GM12878 (cell line): ENCODE measurements at regions not wholly inside any gene's neighbourhood (a gene's known extent, or its start where the extent isn't known, plus 50 kb on each side); places are given as distances from the start of the nearest gene placed in this dataset.

Experiments used
- ATAC-seq: fragments of 200-7000 bp; cut with Tn5 transposase; 3 replicates; pipeline ENCODE4 v1.9.1; 2020; ENCODE audit warnings: mild to moderate bottlenecking, moderate library complexity
- BruUV-seq: library from RNA; stranded (reverse); fragments of 400-500 nt; replicated peaks from 2 replicates; lab custom pipeline; 2021; lab: Mats Ljungman, UMichigan
- CTCF ChIA-PET: fragments of 300-600 bp; sonication (Branson Sonifier 250); formaldehyde crosslinking; extraction: SDS; loops from one replicate; lab custom pipeline; 2021; ENCODE audit warnings: inconsistent platforms; lab: Yijun Ruan, JAX
- POLR2A ChIA-PET: fragments of 350-600 bp; formaldehyde crosslinking; extraction: SDS; loops from one replicate; lab custom pipeline; 2021; ENCODE audit warnings: inconsistent platforms; lab: Charles Lee
- RAD21 ChIA-PET: fragments of 300-600 bp; sonication (Branson Sonifier 250); formaldehyde crosslinking; loops from one replicate; lab custom pipeline; 2023; ENCODE audit warnings: antibody characterized with exemption; ENCODE audit not compliant: unreplicated experiment; lab: Charles Lee
- SMC1A ChIA-PET: fragments of 300-600 bp; sonication (Branson Sonifier 250); formaldehyde crosslinking; loops from one replicate; lab custom pipeline; 2023; ENCODE audit not compliant: unreplicated experiment, uncharacterized antibody; lab: Charles Lee
- DNase-seq: peaks from one replicate; pipeline ENCODE4 v3.0.0-alpha.2; 2011; ENCODE audit warnings: low read depth, low spot score
- FAIRE-seq: peaks from 3 replicates; lab custom pipeline; 2011; peaks lifted over from hg19 to GRCh38; lab: Jason Lieb, UNC
- H2AFZ ChIP-seq: 2 replicates; pipeline ENCODE4 v1.6.0; 2011; ENCODE audit warnings: low read depth, low read length, control low read depth; ENCODE audit not compliant: control insufficient read depth
- H3K27ac ChIP-seq: 2 replicates; pipeline ENCODE4 v1.5.1; 2011; ENCODE audit warnings: control low read depth; ENCODE audit not compliant: control insufficient read depth, insufficient read depth
- H3K27me3 ChIP-seq, 2 experiments: replicated peaks in 1 of 2; 2 replicates each; pipeline versions ENCODE4 v1.6.0 to v1.6.1; 2011; ENCODE audit warnings: low read length in 1 of 2; ENCODE audit not compliant: control insufficient read depth in 2 of 2, insufficient read depth in 2 of 2
- H3K36me3 ChIP-seq, 2 experiments: 2 replicates each; pipeline ENCODE4 v1.5.1; 2011; ENCODE audit warnings: low read length in 1 of 2; ENCODE audit not compliant: control insufficient read depth in 2 of 2, insufficient read depth in 2 of 2
- H3K4me1 ChIP-seq: 2 replicates; pipeline ENCODE4 v1.6.1; 2011; ENCODE audit warnings: mild to moderate bottlenecking, low read length, moderate library complexity, mixed read lengths; ENCODE audit not compliant: control insufficient read depth, insufficient read depth
- H3K4me2 ChIP-seq: 2 replicates; pipeline ENCODE4 v1.6.0; 2011; ENCODE audit warnings: control low read depth; ENCODE audit not compliant: control insufficient read depth, insufficient read depth
- H3K4me3 ChIP-seq: fragments of 200-600 bp; sonication (generic); 2 replicates; pipeline ENCODE4 v1.5.1; 2016
- H3K79me2 ChIP-seq: 2 replicates; pipeline ENCODE4 v1.6.0; 2011; ENCODE audit warnings: low read length; ENCODE audit not compliant: control insufficient read depth, insufficient read depth
- H3K9ac ChIP-seq: 2 replicates; pipeline ENCODE4 v1.8.0; 2011; ENCODE audit warnings: low read length, control low read depth, mixed read lengths; ENCODE audit not compliant: control insufficient read depth, insufficient read depth
- H3K9me3 ChIP-seq: replicated peaks from 3 replicates; pipeline ENCODE4 v1.5.1; 2011; ENCODE audit warnings: mild to moderate bottlenecking, low read length; ENCODE audit not compliant: control insufficient read depth, insufficient read depth
- H4K20me1 ChIP-seq: 2 replicates; pipeline ENCODE4 v1.6.0; 2011; ENCODE audit not compliant: control insufficient read depth, insufficient read depth
- FOXK2 ChIP-seq: fragments of 450-650 bp; IDR thresholded peaks from 2 replicates; pipeline ENCODE4 v1.6.1; 2017; ENCODE audit warnings: mild to moderate bottlenecking, moderate library complexity
- GABPA ChIP-seq: IDR thresholded peaks from 2 replicates; pipeline ENCODE4 v1.6.1; 2014; ENCODE audit warnings: antibody characterized with exemption, low read depth, mild to moderate bottlenecking, inconsistent platforms
- NR2C2 ChIP-seq: IDR thresholded peaks from 2 replicates; pipeline ENCODE4 v1.6.1; 2011; ENCODE audit warnings: borderline replicate concordance, low read depth; ENCODE audit not compliant: control insufficient read depth, insufficient read length
- PML ChIP-seq: IDR thresholded peaks from 2 replicates; pipeline ENCODE4 v1.6.1; 2012; ENCODE audit warnings: low read length, inconsistent platforms
- YY1 ChIP-seq: IDR thresholded peaks from 2 replicates; pipeline ENCODE4 v1.6.1; 2011; ENCODE audit warnings: low read depth, mild to moderate bottlenecking, low read length
- ZBED1 ChIP-seq: IDR thresholded peaks from 2 replicates; pipeline ENCODE4 v1.6.1; 2016; ENCODE audit warnings: borderline replicate concordance
- WGBS: methylation state at CpG from one replicate; pipeline ENCODE4 v1.1.6; 2016; ENCODE audit warnings: low lambda C conversion rate; ENCODE audit not compliant: insufficient replicate concordance, insufficient coverage; ENCODE audit errors: missing lambda C conversion rate; 5-methylcytosine and 5-hydroxymethylcytosine counted together
- in situ Hi-C: fragments of 300-500 bp; cut with MboI; formaldehyde crosslinking; loops from 9 replicates; pipeline ENCODE4 v1.14.3; 2018; ENCODE audit warnings: mixed read lengths
- intact Hi-C: fragments of 100-400 bp; cut with micrococcal nuclease; formaldehyde crosslinking; loops from one replicate; pipeline ENCODE4 v1.14.2; 2022; ENCODE audit not compliant: unreplicated experiment
- TF ChIP-seq, protein P1 (sequence below): IDR thresholded peaks from 2 replicates; pipeline ENCODE4 v1.6.1; 2012; ENCODE audit warnings: low read depth, low read length, improper control_type of control experiment
- TF ChIP-seq, protein P2 (sequence below): fragments of 450-650 bp; IDR thresholded peaks from 2 replicates; pipeline ENCODE4 v1.6.1; 2018; ENCODE audit warnings: mild to moderate bottlenecking, low read depth, moderate library complexity; ENCODE audit not compliant: partially characterized antibody
- TF ChIP-seq, protein P3 (sequence below): IDR thresholded peaks from 2 replicates; pipeline ENCODE4 v1.6.1; 2012; ENCODE audit warnings: low read depth, low read length, improper control_type of control experiment

DNA sequence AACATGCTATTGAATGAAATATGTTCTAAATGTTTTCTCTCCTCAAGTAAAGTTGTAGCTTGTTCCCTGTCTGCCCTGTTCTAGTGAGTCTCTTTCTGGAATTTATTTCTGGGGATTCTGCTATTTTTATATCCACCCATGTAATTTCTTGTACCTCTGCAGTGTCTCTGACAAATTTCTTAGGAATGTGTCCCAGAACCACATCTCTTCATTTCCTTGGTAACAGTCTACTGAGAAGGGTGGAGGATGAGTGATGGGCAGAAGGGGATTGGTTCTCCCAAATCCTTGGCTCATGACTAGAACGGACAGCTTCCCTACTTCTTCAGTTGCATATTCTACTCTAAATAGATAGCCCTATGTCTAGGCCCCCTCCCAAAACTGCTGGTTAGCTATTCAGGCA, 490.6 kb upstream of the LINC00305 start:
- Histone ChIP-seq H3K9me3 (no peaks in the 10 kb centered on the region), H3K79me2 (no peaks in the 10 kb centered on the region), H3K4me1 (no peaks in the 10 kb centered on the region), H4K20me1 (no peaks in the 10 kb centered on the region), H3K9ac (no peak overlapping the region), H3K36me3 (no peaks in the 10 kb centered on the region), H3K4me2 (no peak overlapping the region), H2AFZ (no peak overlapping the region), H3K27me3 (no peaks in the 10 kb centered on the region), H3K27ac (no peak overlapping the region), H3K4me3 (no peak overlapping the region)
- no TSS peak for BruUV-seq
- in situ Hi-C loops: no loop called here
- WGBS: 0% methylated on average over 1 of the region's 1 CpG
- intact Hi-C loops: no loop called here
- TF ChIP-seq, protein P1, sequence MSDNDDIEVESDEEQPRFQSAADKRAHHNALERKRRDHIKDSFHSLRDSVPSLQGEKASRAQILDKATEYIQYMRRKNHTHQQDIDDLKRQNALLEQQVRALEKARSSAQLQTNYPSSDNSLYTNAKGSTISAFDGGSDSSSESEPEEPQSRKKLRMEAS: no peak
- TF ChIP-seq, protein P2, sequence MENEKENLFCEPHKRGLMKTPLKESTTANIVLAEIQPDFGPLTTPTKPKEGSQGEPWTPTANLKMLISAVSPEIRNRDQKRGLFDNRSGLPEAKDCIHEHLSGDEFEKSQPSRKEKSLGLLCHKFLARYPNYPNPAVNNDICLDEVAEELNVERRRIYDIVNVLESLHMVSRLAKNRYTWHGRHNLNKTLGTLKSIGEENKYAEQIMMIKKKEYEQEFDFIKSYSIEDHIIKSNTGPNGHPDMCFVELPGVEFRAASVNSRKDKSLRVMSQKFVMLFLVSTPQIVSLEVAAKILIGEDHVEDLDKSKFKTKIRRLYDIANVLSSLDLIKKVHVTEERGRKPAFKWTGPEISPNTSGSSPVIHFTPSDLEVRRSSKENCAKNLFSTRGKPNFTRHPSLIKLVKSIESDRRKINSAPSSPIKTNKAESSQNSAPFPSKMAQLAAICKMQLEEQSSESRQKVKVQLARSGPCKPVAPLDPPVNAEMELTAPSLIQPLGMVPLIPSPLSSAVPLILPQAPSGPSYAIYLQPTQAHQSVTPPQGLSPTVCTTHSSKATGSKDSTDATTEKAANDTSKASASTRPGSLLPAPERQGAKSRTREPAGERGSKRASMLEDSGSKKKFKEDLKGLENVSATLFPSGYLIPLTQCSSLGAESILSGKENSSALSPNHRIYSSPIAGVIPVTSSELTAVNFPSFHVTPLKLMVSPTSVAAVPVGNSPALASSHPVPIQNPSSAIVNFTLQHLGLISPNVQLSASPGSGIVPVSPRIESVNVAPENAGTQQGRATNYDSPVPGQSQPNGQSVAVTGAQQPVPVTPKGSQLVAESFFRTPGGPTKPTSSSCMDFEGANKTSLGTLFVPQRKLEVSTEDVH: no peak
- TF ChIP-seq YY1 (no peak), NR2C2 (no peak), ZBED1 (no peak), GABPA (no peak), PML (no peak), FOXK2 (no peak)
- TF ChIP-seq, protein P3, sequence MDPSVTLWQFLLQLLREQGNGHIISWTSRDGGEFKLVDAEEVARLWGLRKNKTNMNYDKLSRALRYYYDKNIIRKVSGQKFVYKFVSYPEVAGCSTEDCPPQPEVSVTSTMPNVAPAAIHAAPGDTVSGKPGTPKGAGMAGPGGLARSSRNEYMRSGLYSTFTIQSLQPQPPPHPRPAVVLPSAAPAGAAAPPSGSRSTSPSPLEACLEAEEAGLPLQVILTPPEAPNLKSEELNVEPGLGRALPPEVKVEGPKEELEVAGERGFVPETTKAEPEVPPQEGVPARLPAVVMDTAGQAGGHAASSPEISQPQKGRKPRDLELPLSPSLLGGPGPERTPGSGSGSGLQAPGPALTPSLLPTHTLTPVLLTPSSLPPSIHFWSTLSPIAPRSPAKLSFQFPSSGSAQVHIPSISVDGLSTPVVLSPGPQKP: no peak
- ChIA-PET POLR2A (no interaction called here), RAD21 (no interaction called here), CTCF (no interaction called here), SMC1A (no interaction called here)
- no peak for ATAC-seq
- no peak for DNase-seq
- no peak for FAIRE-seq
